HG03060 (cell line): ENCODE measurements at regions not wholly inside any gene's neighbourhood (a gene's known extent, or its start where the extent isn't known, plus 50 kb on each side); places are given as distances from the start of the nearest gene placed in this dataset.
"Not testable (repeated sequence)": the region's sequence is repeated elsewhere in the genome, so short reads cannot be mapped to it uniquely, and the experiment has no call there.

Source experiments
- ATAC-seq: cut with Tn5 transposase; IDR thresholded peaks from one replicate; pipeline ENCODE4 v1.9.1; 2021; ENCODE audit warnings: low read depth, moderate number of reproducible peaks; ENCODE audit not compliant: unreplicated experiment

DNA sequence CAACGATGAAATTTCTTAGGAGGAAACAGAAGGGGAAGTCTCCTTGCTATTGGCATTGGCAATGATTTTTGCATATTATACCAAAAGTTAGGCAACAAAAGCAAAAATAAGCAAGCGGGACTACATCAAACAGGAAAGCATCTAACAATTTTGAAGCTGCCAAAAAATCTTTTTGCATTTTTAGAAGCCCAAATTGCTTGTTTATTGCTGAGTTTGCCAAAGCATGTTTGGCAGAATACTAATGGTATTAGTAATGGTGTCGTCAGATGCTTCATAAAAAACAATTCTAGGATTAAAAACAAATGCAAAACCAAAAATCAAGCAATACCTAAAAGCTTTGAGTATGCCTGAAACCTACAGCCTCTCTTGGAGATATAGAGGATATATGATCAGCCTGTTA is 80.0 kb downstream of the GALR1 start:
- no peak for ATAC-seq

DNA sequence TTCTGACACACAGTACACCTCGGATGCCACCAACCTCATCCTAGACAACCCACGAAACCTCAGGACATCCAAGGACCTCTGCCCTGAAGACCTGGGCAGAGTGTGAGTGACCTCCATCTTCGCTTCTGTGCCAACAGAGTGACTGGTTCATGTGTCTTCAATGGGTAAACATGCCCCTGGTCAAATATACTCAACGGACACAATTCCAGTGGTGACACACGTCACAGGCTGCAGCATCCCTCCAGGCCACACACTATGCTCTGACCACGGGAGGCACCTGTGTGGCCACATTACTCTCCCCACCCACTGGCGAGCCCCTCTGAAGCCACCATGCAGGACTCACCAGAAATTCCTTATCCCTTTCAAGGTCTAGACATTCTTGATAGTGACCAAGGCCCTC is 85.2 kb downstream of the GALR1 start:
- ATAC-seq = no peak

DNA sequence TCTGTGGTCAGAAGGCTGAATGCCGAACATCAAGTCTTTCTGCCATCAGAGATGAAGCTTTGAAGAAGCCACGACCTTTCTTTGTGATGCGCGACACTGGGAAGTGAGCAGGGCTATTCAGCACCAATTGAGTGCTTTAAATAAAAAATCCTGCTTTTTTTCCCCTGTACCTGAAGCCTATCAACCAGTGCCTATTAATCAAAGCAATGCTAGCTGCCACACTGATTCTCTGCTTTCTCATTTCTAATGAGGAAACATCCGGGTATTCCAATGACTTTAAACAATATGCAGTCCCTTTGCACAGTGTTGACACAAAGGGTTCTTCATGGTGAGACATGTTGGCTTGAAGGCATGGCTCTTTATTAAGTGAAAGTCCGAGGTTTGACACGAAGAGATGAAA is 88.0 kb downstream of the GALR1 start:
- no peak for ATAC-seq

DNA sequence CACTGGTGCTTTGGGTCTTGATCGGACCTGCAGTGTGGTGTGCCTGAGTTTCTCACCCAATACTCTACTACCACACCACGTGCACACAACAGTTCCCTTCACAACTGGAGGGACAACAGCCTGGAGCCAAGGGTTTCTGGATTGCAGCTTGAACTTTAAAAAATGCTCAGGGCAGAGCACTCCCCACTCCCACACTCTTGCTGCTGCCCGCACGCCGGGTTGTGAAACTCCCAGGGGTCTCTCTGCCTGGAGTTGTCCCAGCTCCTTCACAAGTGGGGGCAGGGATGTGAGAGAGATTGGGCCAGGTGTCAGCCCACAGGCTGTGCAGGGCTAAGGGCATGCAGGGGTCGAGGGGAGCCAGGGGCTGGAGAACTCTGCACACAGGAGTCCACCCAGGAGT is 89.4 kb downstream of the GALR1 start:
- no peak for ATAC-seq

DNA sequence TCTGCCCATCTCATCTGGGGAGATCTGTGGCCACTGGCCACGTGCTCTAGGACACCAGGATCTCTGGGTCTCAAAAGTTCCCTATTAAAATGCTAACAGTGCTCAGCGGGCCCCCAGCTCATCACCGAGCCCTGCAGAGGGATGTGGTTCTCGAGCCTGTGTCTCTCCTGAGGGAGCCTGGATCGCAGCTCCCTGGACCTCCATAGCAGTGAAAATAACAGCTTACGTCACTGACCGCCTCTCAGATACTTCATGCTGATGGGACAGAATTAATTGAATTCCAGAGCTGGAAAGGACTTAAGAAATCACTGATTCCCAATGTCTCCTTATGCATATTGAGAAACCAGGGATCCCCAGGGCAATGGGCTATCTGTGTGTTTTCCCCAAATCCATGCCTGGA is 90.0 kb downstream of the GALR1 start:
- ATAC-seq = no peak

DNA sequence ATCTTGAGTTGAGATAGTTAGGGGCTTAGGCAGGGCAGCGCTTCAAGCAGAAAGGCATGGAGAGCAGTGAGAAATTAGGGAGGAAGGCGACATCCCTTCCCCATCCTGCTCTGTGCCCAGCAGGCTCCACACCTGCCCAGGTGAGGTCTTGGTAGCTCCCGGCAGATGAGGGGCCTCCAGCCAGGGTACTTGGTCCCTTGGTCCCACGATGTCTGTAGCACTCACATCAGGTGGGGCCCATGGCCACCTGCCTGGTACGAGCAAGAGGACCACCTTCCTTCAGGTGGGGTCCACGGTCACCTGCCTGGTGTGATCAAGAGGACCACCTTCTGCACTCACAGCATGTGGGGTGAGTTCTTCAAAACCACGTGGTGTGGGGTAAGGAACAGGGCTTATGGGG is 91.2 kb downstream of the GALR1 start:
- no peak for ATAC-seq

DNA sequence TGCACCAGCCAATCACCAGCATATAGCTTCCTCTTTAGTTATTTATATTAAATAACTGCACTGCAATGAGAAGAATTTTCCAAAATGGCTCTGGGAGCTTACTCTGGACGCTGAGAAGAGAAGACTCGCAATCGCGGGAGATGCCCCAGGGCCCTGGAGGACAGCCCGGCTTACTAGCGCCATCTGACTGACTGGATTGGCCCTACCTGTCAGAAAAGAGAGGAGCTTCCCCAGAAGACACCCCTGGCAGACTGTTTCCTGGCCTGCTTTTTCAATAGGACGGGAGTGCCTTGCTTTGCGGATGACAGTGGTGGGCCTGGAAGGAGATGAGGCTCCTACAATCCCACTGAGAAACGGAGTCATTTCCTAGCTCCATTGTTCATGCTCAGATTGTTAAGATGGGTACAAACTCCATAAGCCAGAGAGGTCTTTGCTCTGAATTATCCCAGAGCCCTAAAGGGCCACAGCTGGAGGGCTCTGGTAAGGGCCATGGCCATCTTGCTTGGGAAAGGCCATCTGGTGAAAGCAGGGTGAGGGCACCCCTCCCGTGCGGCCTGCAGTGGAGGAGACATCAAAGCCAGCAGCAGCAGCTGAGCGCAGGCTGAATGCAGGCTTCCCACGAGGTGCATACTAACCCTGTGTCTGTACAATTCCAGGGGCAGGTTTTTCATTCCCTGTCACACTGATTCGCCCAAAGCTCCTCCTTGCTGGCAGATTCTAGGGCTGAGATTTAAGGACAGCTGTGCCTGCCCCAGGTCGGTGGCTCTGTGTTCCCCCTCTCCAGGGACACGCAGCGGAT is 92.1 kb downstream of the GALR1 start:
- no peak for ATAC-seq

DNA sequence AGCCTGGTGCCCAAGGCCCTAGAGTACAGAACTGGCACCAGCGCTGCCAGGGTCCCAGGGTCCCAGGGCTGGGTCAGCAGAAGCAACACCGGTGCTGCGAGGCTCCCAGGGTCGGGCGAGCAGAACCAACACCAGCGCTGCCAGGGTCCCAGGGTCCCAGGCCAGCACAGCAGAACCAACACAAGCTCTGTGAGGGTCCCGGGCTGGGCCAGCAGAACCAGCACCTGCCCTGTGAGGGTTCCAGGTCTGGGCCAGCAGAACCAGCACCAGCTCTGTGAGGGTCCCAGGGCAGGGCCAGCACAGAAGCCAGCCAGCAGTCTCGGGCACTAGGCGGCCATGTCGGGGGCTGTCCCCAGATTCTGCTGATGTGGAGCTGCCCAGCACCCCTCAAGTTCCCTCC is 93.1 kb downstream of the GALR1 start:
- ATAC-seq = no peak

DNA sequence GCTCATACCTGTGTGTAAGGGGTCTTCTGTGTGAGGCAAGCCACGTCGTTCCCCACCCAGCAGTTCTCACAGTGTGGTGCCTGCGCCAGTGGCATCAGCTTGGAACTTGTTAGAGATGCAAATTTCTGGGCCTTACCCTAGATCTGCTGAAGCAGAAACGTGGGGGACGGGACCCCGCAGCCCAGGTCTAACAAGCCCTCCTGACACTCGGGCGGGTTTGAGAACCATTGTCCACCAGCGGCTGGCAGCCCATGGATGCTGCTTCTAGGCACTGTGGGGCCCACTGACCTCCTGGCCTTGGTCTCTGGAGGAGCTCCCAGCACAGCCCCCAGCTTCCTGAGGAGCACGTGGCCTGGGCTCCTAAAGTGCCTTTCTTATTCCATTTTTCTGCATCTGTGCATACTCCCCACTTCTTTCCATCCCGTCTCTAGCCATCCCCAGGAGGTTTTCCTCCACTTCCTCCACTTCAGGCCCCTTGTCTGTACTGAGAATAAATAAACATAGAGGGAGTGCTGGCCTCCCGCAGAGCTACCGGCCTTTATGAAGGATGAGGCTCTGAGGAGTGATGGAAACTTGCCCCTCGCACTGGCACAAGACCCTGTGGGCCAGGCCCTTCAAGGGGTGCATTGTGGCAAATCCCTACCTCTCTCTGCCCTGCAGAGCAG is 94.3 kb downstream of the GALR1 start:
- no peak for ATAC-seq

DNA sequence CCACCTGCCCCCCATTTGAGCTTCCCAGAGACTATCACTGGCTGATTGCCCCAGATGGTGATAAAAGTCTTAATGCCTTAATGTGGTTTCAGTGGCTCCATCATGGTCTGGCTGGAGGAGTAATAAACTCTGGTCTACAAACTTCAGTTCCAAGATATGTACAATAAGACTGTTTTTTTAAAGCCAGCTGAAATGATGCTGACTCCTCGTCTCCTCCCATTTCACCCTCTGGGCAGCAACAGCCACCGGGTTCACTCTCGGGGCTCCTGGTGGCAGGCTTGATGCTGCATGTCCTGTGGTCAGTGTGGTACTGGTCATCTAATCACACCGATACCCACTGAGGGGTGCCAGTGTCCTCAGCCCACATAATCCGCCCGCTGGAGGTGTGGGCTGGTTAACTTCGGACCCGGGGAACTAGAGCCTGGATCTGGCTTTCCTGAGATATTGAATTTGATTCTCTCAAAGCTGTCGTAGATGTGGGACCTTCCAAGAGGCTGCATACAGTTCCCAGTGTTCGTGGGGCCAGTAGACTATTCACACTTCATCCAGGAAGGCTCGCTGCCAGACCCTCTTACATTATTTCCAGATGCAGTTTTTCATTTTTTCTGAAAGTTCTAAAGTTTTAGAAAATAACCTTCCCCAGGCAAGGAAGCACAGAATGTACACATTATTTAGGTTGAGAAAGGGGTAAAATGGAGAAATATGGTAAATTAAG is 95.3 kb downstream of the GALR1 start:
- ATAC-seq = no peak

DNA sequence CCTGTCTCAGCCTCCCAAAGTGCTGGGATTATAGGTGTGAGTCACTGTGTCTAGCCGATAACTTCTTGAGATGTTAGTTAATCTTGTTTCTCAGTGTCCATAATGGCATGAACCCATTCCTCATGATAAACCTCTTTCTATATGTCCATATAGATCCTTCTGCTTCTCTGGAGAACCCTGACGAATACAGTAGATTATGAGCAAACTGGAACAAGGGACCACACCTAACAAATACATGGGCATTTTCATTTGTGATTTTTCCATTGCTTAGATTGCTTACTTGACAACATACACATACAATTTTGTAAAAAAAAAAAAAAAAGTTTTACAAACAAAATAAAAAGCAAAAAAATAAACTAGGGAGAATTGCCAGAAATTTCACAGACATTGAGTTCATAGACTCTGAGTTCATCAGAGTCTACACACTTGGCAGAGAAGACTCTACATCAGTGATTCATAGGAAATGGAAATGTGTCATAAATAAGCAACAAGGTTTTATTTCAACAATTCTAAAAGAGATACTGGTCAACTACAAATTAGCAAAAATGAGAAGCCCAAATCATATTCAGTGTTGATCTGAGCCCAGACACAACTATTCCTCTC is 96.7 kb downstream of the GALR1 start:
- ATAC-seq = no peak

DNA sequence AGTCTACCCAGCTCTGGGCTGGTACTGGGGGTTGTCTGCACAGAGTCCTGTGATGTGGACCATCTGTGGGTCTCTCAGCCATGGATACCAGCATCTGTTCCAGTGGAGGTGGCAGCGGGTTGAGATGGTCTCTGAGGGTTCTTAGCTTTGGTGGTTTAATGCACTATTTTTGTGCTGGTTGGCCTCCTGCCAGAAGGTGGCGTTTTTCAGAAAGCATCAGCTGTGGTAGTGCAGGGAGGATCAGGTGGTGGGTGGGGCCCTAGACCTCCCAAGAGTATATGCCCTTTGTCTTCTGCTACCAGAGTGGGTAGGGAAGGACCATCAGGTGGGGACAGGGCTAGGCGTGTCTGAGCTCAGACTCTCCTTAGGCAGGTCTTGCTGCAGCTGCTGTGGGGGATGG is 103.7 kb downstream of the GALR1 start:
- ATAC-seq = not testable (repeated sequence)

DNA sequence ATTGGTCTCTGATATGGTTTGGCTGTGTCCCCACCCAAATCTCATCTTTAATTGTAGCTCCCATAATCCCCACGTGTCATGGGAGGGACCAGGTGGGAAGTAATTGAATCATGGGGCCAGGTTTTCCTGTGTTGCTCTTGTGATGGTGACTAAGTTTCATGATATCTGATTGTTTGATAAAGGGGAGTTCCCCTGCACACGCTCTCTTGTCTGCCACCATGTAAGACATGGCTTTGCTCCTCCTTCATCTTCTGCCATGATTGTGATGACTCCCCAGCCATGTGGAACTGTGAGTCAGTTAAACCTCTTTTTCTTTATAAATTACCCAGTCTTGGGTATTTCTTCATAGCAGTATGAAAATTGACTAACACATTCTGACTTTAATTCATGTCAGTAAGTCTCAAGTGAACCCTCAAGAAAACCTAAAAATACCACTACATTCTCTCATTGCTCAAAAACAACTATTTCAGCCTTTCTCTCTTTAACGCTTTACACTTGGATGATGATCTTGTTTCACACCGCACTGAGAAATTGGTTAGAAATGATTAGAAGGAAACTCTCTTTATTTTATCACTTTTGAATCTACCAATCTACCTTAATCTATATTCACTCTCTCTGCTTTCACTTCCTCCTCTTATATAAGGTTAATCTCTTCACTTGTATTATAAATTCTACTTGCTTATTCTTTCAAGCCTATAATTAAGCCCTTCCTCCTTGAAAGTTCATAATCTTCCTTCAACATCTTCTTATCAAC is 110.1 kb downstream of the GALR1 start:
- ATAC-seq = no peak

DNA sequence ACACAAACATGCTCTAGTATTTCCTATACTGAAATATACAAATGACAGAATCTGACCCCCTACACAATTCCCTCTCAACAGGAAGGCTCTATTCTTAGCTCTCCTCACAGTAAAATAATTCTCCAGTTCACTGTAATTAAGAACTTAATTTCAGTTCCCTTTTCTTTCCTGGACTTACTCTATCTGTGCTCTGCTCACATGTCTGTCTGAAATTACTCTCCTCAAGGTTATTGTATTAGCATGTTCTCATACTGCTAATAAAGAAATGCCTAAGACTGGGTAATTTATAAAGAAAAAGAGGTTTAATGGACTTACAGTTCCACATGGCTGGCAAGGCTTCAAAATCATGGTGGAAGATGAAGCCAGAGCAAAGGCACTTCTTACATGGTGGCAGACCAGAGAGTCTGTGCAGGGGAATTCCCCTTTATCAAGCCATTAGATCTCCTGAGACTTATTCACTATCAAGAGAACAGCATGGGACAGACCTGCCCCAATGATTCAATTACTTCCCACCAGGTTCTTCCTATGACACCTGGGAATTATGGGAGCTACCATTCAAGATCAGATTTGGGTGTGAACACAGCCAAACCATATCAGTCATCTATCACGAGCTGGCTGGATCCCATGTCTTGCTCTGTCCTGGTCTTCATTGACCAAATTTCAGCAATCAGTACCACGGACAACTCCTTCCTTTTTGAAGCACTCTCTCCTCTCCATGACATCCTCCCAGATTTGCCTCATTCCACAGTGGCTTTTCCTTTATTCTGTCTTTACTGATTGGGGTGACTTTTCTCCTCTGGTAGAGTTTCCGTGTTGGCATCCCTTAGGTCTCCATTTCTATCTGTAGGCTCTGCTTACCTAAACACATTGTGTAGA is 110.9 kb downstream of the GALR1 start:
- ATAC-seq = no peak

DNA sequence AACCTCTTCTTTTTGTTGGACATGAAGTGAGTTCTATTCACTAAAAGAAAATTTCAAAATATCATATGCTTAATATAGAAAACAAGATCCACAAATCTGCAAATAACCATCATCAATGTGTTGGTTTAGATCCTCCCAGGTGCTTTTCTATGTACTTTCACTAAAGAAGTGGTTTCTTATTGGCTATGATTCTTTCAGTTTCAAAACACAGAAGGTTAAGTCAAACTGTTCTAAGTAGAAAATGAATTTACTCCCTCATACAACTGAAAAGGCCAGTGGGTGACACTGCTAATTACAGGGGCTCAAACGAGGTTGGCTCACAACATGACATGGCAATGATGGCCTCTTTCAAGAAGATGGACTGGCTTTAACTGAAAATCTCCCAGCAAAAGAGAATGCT is 111.7 kb downstream of the GALR1 start:
- no peak for ATAC-seq

DNA sequence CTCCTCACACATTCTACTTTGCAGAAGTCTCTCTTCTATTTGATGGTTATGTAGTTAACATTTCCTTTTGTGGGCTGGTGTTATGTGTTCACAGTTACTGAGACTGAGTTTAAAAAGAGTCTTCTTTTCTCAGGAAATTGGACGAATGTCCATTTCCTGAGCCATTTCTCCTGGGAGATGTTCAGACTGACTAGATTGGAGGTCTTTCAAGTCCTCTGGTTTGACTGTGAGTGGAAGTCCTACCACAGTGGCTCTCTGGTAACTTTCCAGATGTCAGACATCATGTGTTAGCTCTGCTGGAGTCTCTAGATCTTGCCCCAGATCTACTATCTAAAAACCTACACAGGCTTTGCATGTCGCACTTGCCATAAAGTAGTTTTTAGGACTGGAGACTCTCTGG is 116.0 kb downstream of the GALR1 start:
- ATAC-seq = no peak

DNA sequence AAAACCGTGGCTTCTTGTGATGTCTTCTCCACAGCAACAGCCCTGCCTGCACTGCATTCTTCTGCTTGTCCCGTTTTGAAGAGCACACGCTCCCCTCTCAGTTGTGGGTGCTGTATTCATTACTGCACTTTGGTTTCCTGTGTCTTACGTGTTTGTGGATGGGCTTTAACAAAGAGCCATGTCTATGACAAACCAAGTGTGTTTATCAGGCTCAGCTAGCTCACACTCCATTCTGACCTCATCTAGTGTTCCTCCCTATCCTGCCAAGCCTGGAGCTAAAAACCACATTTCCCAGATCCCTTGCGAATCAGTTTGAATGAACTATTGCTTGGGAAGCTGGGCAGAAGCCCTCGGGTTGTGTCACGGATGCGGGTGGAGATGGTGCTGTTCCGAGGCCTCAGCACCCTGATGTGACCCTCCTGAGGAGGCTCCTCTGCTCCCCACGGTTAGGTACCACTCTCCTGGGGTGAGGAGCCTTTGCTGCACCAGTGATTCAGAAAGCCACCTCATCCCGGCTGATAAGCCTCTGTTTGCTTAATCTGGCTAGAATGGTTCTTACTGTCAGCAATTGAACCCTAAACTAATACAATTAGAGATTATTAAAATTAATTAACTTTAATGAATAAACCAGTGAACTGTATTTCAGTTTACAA is 116.5 kb downstream of the GALR1 start:
- ATAC-seq = no peak

DNA sequence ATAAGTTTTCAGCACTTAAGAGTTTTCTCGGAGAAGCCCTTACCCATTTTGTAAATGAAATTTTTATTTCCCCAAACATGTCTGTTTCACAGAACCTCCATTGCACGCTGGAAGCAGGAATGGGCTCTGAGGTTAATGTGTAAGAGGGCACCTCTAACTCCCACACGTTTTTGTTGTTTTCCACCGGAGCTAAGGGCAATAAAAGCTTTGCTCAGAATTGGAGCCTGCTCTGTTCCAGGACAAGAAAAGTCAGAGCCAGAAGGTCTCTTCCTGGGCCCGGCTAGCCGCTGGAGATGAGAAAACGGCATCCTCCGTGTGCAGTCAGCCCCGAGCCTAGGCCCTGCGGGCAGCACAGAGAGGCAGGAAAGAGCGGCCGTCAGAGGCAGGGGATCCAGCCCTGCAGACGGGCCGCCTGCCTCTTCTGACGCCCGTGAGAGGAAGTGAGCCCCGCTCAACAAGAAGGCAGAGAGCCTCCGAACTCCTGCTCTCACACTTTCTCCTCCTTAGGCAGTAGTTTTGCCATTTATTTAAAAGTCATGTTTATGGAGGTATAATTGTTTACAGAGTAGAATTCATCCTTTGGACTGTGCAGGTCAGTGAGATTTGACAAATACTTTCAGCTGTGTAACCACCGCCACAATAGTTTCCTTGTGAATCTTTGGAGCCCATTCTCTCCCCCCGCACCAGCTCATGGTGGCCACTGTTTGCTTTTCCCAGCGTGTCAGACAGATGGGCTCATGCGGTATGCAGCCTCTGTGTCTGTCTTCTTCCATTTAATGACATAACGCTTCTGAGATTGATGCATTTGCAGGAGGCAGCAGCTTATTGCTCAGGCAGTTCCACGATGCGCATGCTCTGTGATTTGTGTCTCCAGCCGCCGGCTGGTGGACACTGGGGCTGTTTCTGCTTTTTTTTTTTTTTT is 117.3 kb downstream of the GALR1 start:
- no peak for ATAC-seq
